ENCODE measurements at regions not wholly inside any gene's neighbourhood (a gene's known extent, or its start where the extent isn't known, plus 50 kb on each side); places are given as distances from the start of the nearest gene placed in this dataset.

DNA sequence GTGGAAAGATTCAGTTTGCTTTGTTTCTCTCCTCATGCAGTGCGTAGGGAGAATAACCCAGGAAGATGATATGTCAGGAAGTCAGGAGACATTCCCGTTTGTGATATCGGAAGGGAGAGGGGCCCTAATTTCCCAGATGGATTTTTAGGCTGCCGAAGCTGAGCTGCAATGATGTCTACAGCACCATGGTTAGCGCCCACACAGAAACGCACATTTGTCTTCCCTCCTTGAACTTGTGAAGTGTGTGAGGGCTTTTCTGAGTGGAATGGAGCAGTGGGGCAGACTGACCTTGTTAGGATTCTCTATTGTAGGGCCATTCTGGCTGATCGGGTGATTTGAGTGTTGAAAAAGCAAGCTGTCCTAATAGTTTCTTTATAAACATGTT is 191.3 kb upstream of the ARG1 start:
- no peak overlapping the region for H3K27ac ChIP-seq
- no peak for DNase-seq (ENCODE audit: low read depth, low spot score)

DNA sequence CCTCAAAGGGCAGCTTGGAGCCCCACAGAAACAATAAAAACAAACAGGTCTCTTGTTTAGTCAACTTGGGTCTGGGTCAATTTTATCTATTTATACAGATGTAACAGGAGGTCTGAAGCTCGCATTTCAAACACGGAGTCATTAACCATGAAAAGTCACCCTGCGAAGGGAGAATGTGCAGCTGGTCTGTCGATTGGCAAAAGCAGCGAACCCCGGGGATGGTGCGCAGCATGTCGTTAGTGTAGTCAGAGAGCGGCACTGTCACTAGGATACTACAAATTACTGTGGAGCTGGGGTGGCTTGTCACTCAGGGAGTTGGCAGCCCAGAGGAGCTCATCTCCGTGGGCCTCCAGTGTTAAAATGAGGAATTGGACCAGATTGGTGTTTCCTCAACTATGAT is 190.4 kb upstream of the ARG1 start:
- H3K27ac ChIP-seq, result no peak overlapping the region
- DNase-seq (ENCODE audit: low read depth, low spot score), result no peak

DNA sequence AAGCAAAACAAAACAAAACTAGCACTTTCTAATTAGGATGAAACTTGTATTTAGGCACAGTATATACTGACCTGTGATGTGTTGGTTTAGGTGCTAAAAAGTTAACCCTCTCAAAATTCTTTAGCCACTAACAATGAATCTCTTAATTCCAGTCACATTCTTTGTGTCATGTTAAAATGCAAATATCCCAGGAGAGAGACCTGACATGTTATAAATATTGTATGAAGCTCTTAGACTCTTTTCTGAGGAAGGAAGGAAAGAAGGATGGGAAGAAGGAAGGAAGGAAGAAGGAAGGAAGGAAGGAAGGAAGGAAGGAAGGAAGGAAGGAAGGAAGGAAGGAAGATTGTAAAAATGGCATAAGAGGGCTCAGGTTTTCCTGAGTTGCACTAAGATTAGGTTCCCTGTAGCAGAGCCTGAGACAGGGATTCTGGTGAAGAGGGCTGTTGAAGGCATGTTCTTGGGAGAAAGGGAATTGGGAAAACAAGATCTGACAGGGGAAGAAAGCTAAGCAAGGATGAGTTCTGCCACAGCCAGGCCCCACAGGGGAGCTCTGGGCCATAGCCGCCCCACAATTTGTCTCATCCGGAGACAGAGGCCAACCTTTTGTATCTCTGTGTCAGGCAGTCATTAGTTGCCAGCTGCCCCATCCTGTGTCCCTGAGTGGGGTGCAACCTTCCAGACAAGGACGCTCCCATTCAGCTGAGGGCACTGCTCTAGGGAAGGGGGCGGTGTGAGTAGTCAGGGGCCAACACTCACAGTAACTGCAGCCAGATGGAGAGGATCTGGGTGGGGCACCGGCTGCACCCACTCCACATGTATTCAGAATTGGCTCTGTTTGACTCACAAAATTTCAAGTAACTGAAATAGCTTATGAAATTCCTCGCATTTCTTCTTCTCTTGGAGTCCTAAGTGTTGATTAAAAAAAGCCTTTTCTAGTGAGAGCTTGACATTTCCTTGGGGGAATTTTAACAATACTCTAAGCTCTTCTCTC is 189.3 kb upstream of the ARG1 start:
- no peak for DNase-seq (ENCODE audit: low read depth, low spot score)
- no peak overlapping the region for H3K27ac ChIP-seq

DNA sequence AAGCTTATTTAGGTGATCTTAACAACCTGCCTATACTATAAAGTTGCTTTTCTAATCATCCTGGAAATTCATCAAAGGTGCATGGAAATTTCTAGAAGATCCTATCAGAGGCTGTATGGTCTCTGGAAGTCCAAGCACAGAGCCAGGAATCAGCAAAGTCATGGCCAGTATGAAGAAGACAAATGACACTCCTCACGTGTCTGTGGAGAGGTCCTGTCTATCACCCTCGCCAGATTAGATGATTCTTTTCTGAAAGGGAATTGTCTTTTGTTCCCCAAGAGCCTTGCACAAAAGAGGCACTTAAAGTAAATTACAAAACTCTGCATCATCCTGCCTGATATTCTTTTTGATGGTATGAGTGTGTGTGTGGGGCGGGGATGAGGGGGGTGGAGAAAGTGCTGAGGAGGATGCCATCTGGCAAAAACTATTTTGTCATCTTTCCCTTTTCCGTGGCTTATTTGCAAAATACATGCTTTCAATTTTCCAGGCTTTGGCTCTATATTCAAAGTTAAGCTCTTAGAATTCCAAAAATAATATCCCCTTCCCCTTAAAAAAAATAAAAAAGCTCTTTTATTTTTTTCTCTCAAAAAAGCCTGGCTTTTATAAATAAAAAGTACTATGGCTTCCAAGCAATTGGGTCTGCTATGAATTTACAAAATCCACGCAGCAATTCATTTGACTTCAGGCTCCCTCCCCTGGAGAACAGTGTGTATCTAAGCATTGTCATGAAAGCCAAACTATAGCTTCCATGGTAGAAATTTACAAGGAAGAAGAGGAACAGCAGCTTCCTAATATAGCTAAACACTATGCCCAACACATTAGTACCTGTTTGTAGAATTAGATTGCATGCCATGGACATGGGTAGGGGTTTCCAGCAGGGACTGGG is 185.2 kb upstream of the ARG1 start:
- no peak overlapping the region for H3K27ac ChIP-seq
- DNase-seq (ENCODE audit: low read depth, low spot score), result no peak

DNA sequence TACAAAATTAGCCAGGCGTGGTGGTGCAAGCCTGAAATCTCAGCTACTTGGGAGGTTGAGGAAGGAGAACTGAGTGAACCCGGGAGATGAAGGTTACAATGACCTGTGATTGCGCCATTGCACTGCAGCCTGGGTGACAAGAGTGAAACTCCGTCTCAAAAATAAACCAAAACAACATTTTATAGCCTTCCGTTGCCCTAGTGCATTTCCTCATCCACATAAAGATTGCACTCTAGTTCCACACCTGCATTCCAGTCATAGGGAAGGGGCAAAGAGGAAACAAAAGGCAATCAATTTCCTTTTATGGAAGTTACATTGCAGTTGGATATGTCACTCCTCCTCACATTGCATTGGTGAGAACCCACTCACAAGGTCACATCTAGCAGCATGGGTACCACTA is 182.7 kb upstream of the ARG1 start:
- no peak for DNase-seq (ENCODE audit: low read depth, low spot score)
- no peak overlapping the region for H3K27ac ChIP-seq

DNA sequence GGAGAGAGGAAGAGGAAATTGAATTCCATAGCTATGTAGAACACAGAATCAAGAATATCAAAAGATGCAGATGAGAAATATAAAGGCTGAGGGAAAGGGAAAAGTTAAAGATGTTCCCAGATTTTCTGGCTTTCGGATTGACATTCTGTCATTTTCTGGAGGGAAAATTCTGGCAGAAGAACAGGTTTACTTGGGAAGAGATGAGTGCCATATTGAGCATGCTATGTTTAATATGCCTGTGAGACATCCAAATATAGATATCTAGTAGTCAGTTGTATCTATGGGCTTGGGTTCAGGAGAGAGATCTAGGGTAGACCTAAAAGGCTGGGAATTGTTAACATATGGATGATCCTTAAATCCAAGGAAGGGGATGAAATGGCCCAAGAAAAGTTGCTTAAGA is 181.9 kb upstream of the ARG1 start:
- H3K27ac ChIP-seq, result no peak overlapping the region
- no peak for DNase-seq (ENCODE audit: low read depth, low spot score)

DNA sequence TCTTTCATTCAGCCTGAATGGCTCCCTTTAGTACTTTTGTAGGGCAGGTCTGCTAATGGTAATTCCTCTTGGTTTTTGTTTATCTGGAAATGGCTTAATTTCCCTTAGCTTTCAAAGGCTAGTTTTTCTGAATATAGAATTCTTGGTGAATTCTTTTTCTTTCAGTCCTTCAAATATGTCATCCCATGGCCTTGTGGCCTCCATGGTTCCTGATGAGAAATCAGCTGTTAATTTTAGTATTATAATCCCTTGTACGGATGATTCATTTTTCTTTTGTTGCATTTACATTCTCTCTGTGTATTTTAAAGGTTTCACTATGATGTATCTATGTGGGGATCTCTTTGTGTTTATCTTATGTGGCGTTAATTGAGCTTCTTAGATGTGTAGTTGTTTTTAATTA is 179.6 kb upstream of the ARG1 start:
- no peak for DNase-seq (ENCODE audit: low read depth, low spot score)
- H3K27ac ChIP-seq, result no peak overlapping the region

DNA sequence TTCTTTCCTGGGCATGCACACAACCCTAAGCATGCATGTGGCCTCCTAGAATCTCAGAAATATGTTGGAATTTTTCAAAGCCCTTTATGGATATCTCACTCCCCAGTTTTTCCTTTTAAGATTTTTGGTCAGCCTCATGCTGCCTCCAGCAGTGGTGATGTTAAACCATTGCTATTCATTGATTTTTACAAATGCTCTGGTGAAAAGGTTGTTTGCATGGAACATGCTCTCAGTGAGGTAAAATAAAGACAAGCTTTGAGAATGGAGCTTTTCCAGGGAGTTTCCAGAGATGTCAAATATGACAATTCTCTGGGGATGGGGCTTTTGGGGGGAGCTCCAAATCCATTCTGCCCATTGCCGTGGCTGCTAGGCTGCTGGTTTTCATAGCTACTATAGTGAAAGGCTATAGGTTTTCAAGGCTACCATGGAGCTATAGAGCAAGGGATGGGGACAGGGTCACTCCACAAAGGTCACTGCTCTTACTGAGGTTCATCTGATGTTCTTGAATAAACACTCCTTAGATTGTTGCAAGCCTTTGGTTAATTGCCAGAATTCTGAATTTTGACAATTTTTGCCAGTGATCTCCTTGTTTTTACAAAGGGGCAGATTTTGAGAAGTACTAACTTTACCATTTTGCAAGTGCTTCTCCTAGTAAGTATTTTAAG is 178.1 kb upstream of the ARG1 start:
- no peak for DNase-seq (ENCODE audit: low read depth, low spot score)
- no peak overlapping the region for H3K27ac ChIP-seq

DNA sequence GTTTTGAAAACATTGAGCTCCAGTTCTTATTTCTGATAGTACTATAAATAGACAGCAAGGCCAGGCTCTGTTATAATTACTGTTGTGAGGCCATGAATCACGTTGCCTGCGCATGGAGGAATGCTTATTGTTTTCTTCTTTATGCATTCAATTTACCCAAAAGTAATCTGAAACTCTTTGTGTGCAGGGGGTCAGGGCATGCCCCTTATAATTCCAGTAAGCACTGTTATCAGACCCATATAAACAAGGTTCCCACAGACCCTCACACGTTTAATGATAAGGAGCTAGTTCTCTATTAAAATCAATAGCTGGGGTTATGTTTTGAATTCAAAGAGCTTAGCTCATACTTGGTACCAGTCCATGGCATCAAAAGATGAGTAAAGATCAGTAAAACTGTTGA is 174.8 kb upstream of the ARG1 start:
- H3K27ac ChIP-seq, result no peak overlapping the region
- no peak for DNase-seq (ENCODE audit: low read depth, low spot score)

DNA sequence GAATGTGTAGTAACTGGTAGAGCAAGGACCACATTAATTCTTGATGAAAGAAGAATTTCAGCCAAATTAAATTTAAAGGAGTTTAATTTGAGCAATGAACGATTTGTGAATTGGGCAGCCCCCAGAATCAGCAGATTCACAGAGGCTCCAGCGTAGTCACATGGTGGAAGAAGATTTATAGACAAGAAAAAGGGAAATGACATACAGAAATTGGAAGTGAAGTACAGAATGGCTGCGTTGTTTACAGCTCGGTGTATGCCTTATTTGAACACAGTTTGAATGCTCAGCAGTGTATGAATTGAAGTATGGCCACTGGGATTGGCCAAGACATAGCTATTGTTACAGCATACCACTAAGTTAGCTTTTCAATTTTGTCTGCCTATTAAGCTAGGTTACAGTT is 173.6 kb upstream of the ARG1 start:
- H3K27ac ChIP-seq, result no peak overlapping the region
- DNase-seq (ENCODE audit: low read depth, low spot score), result no peak

DNA sequence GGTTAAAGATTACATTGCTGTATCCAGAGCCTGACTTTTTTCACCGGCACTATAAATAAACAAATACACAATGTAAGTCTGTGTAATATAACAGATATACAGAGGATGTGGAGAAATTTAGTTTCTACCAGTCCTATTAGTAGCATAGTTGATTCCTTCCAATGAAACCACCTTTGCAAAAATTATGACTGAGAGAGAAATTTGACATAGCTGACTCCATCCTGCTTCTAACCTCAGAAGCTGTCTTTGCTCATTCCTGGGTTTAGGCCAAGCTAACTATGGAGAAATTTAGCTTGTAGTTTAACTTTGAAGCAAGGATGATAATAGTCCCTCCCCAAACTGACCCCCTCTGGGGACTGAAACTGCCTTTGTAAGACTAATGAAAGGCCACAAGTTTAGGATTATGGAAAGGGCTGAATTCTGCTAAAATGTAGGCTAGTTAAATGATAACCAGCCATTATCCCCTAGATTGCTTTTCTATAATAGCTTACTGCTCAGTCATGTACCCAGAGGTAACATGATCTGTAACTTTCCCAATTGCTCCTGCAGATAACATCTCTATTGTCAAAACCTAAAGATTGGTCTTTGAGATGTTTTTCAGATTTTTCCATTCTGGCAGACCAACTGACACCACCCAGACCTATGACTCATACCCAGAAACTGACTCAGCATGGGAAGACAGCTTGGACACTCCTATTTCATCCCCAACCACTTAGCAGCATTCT is 172.8 kb upstream of the ARG1 start:
- no peak overlapping the region for H3K27ac ChIP-seq
- peak; percentile 33 for DNase-seq (ENCODE audit: low read depth, low spot score)

DNA sequence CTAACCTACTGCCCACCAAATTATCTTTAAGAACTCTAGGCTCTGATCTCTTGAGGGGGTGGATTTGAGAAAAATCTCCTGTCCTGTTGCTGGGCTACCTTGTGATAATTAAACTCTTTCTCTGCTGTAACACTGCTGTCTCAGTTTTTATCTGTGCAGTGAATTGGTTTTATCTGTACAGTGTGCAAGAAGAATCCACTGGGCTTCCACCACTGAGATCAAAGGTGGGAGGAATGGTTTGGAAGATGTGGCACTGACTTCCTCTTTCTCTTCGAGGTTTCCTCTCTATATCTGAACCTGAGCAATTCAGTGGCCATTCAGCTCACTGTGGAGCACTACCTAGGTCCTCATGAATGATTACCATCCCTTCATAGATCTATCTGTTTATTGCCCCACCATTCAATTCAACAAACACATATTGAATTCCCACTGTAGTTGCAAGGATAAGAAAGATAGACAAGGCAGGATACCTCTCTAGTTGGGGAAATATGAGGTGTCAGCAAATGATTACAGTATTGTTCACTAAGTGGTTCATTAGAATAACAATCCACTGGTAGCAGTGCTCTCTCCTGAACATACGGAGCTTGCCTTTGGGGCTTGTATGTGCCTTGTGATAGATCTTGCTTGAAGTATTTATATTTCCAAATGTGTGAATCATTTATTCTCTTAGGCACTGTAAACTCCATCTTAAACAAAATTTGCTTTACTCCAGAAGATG is 172.1 kb upstream of the ARG1 start:
- DNase-seq (ENCODE audit: low read depth, low spot score), result no peak
- no peak overlapping the region for H3K27ac ChIP-seq

DNA sequence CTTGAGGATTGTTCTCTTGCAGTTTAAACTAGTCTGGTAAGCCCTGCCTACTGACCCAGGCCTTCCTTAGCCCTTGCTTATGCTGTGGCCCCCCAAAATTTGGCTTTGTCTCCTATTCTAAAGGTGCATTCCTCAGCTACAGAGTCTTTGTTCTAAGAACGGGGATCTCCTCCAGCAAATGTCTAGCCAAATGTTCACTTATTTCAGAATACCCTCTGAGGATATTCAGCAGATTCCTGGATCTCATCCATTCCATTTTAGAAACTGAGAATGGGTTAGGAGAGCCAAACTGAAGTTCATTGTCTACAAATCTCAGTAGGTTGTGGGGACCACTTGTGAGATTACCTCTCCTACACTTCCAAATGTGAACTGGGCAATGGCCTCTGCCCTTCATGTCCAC is 164.2 kb upstream of the ARG1 start:
- no peak for DNase-seq (ENCODE audit: low read depth, low spot score)
- H3K27ac ChIP-seq, result no peak overlapping the region

DNA sequence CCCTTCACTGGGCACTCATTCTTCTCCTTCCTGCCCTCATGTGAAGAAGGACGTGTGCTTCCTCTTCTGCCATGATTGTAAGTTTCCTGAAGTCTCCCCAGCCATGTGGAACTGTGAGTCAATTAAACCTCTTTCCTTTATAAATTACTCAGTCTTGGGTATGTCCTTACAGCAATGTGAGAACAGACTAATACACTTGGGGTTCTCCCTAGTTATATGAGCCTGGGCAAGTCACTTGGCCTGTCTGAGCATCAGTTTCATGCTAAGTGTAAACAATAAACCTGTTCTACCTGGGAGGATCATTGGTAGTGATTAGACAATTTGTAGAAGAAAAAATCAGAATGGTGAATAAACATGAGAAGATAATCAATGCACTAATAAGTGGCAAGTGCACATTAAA is 162.2 kb upstream of the ARG1 start:
- DNase-seq (ENCODE audit: low read depth, low spot score), result no peak
- no peak overlapping the region for H3K27ac ChIP-seq

DNA sequence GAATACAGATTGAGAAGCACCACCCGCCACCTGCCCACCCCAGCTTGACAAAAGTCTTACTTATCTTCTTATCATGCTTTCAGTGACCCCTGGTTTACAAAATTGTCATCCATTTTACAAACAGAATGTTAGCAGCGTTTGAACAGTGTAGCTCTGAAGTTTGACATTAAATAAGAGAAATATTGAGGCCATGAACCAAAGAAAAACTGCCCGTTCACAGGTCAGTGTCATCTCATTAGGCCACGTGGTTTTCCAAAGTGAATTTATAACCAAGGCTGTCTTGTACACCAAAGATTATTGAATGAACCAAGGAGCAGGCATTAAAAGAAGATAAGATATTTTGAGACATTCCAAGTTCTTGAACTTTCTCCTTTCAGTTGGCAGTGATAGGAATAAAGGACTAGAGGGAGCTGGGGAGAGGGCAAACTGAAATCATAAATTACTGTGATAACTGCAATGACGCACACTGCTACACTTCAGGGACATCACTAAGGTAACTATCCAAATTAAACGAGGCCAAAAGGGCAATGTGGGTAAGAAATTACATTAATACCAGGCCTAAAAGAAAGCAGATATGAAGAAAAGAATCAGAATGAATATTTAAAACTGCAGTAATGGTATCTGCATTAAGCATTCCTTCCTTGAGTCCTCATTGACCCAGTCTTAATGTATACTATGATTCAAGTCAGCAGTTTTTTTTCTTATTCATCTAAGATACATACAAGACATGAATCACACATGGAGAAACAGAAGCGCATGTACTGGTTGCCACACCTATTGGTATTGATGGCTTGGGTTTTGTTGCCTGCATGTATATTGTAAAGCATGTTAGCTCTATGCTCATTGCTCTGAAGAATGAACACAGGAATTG is 159.8 kb upstream of the ARG1 start:
- H3K27ac ChIP-seq, result no peak overlapping the region
- no peak for DNase-seq (ENCODE audit: low read depth, low spot score)

DNA sequence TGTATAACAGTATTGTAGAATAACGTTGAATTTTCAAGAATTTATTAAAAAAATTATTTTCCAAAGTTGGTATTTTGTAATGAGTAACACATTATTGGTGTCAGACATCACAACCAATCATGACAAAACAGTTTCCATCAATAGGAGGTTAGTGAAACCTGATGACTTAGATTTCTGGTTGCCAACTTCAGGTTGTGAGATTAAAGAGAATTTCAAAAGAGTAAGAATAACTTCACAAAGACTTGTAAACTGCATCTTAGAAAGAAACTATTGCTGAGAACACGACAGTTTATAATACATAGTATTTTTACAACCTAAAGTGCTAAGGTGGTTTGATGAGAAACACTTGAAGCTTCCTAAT is 159.2 kb upstream of the ARG1 start:
- no peak for DNase-seq (ENCODE audit: low read depth, low spot score)
- H3K27ac ChIP-seq, result no peak overlapping the region

DNA sequence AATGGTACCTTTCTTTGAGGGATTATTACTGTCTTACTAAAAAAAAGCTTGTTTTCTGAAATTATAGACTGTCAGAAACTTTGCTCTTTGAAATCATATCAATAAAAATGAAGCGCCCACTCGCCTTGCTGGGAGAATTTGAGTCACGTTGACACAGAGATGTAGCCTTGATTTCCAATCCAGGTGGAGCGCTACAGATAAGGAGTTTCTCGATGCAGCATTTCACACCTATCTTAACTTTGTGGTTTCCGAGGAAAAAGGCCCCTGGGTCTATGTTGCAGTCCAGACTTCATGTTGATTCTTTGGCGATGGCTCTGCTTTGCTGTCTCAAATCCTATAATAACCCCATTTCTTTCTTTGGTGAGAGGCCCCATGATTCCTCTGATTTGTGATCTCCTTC is 158.1 kb upstream of the ARG1 start:
- no peak overlapping the region for H3K27ac ChIP-seq
- no peak for DNase-seq (ENCODE audit: low read depth, low spot score)

DNA sequence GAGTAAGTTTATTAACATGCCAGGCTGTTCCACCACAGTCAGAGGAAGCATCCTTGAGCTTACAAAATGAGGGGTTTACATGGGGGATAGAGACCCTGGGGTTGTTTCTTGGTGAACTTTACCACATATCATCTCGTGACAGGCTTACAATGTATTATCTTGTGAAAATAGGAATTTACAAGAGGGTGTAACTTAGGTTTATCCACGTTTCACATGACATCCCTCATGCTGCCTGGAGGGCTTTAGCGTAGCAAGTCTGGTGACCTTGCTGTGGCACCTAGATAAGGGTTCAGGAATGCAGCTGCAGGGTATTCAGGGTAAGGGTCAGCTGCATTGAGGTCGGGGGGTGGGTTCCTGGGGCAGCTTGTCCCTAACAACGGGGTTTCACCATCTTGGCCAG is 154.6 kb upstream of the ARG1 start:
- H3K27ac ChIP-seq, result no peak overlapping the region
- no peak for DNase-seq (ENCODE audit: low read depth, low spot score)

DNA sequence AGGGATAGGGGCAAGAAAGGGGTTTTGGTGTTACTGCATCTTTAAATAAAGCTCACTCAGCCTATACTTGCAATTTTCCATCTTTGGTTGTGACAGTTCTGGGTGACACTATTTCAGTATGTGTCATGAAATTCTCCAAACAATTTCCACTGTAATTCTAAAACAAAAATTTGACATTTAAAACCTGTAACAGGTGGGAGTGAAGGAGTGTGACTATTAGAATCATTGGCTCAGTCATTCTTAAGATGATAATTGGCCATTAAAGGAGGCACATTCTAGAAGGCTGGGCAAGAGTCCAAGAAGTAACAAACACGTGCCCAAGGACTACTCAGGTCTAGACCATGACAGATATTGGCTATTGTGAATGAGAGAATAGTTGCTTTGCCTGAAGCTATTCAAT is 153.3 kb upstream of the ARG1 start:
- no peak for DNase-seq (ENCODE audit: low read depth, low spot score)
- no peak overlapping the region for H3K27ac ChIP-seq
